WTC11 (cell line): ENCODE measurements at regions not wholly inside any gene's neighbourhood (a gene's known extent, or its start where the extent isn't known, plus 50 kb on each side); places are given as distances from the start of the nearest gene placed in this dataset.

Experiments used
- ATAC-seq: fragments of 200-7000 bp; cut with Tn5 transposase; 2 replicates; pipeline ENCODE4 v1.10.0; 2021; ENCODE audit warnings: mild to moderate bottlenecking, moderate library complexity
- CTCF ChIA-PET: fragments of 300-600 bp; sonication (Branson Sonifier 250); formaldehyde crosslinking; loops from one replicate; lab custom pipeline; 2021; ENCODE audit warnings: antibody characterized with exemption; lab: Charles Lee
- POLR2A ChIA-PET: fragments of 350-600 bp; sonication (Branson Sonifier 250); formaldehyde crosslinking; loops from one replicate; lab custom pipeline; 2021; ENCODE audit warnings: antibody characterized with exemption; lab: Charles Lee
- DNase-seq: peaks from one replicate; pipeline ENCODE4 v3.0.0; 2021; ENCODE audit warnings: low spot score
- H3K27ac Mint-ChIP-seq: 2 replicates; pipeline ENCODE4 v1.8.0; 2021; ENCODE audit warnings: mixed read lengths
- H3K27me3 Mint-ChIP-seq: 2 replicates; pipeline ENCODE4 v1.8.0; 2021; ENCODE audit warnings: low read depth, mild to moderate bottlenecking, moderate library complexity, mixed read lengths
- H3K36me3 Mint-ChIP-seq: 2 replicates; pipeline ENCODE4 v1.8.0; 2021; ENCODE audit warnings: mixed read lengths
- H3K4me1 Mint-ChIP-seq: 2 replicates; pipeline ENCODE4 v1.8.0; 2022; ENCODE audit warnings: mixed read lengths
- H3K4me3 Mint-ChIP-seq: 2 replicates; pipeline ENCODE4 v1.8.0; 2021; ENCODE audit warnings: mild to moderate bottlenecking, moderate library complexity, mixed read lengths
- H3K9me3 Mint-ChIP-seq: 2 replicates; pipeline ENCODE4 v1.8.0; 2021; ENCODE audit warnings: mixed read lengths
- ATF2 ChIP-seq: sonication (generic); formaldehyde crosslinking; IDR thresholded peaks from 2 replicates; pipeline ENCODE4 v1.8.1; 2022; ENCODE audit warnings: low read depth, missing genetic modification reagents, borderline replicate concordance
- E2F1 ChIP-seq: sonication (generic); formaldehyde crosslinking; IDR thresholded peaks from 2 replicates; pipeline ENCODE4 v1.8.0; 2022; ENCODE audit warnings: mild to moderate bottlenecking, missing genetic modification reagents
- ELF4 ChIP-seq: sonication (generic); formaldehyde crosslinking; IDR thresholded peaks from 2 replicates; pipeline ENCODE4 v1.8.1; 2022; ENCODE audit warnings: low read depth, mild to moderate bottlenecking, moderate library complexity, missing genetic modification reagents
- EMX1 ChIP-seq: fragments of 250-450 bp; sonication (Bioruptor Pico); IDR thresholded peaks from 2 replicates; pipeline ENCODE4 v1.8.0; 2021; ENCODE audit warnings: mild to moderate bottlenecking
- GABPB1 ChIP-seq: sonication (generic); formaldehyde crosslinking; IDR thresholded peaks from 2 replicates; pipeline ENCODE4 v1.8.1; 2023; ENCODE audit warnings: mild to moderate bottlenecking, missing genetic modification reagents
- GTF2I ChIP-seq: fragments of 250-450 bp; sonication (Bioruptor Pico); conservative IDR thresholded peaks from 2 replicates; pipeline ENCODE4 v1.4.0; 2021; ENCODE audit warnings: mild to moderate bottlenecking
- HMGXB4 ChIP-seq: sonication (generic); formaldehyde crosslinking; IDR thresholded peaks from 2 replicates; pipeline ENCODE4 v1.8.1; 2023; ENCODE audit warnings: mild to moderate bottlenecking, moderate library complexity, missing genetic modification reagents
- IRF2 ChIP-seq: sonication (generic); formaldehyde crosslinking; IDR thresholded peaks from 2 replicates; pipeline ENCODE4 v1.8.0; 2022; ENCODE audit warnings: low read depth, missing genetic modification reagents, borderline replicate concordance
- MLX ChIP-seq: sonication (generic); formaldehyde crosslinking; IDR thresholded peaks from 2 replicates; pipeline ENCODE4 v1.8.1; 2023; ENCODE audit warnings: mild to moderate bottlenecking, missing genetic modification reagents, moderate library complexity
- MXD4 ChIP-seq: fragments of 250-450 bp; sonication (Bioruptor Pico); IDR thresholded peaks from 2 replicates; pipeline ENCODE4 v1.8.0; 2021; ENCODE audit warnings: mild to moderate bottlenecking, moderate library complexity, borderline replicate concordance
- NR3C1 ChIP-seq: sonication (generic); formaldehyde crosslinking; conservative IDR thresholded peaks from 2 replicates; pipeline ENCODE4 v1.8.1; 2023; ENCODE audit warnings: low read depth, mild to moderate bottlenecking, missing genetic modification reagents
- PRDM15 ChIP-seq: sonication (generic); formaldehyde crosslinking; IDR thresholded peaks from 2 replicates; pipeline ENCODE4 v1.8.0; 2022; ENCODE audit warnings: missing genetic modification reagents
- PRRX2 ChIP-seq: fragments of 250-450 bp; sonication (Bioruptor Pico); IDR thresholded peaks from 2 replicates; pipeline ENCODE4 v1.8.0; 2021; ENCODE audit warnings: mild to moderate bottlenecking
- RELA ChIP-seq: sonication (generic); formaldehyde crosslinking; IDR thresholded peaks from 2 replicates; pipeline ENCODE4 v1.8.1; 2022; ENCODE audit warnings: missing genetic modification reagents, mild to moderate bottlenecking, borderline replicate concordance
- USF2 ChIP-seq: sonication (generic); formaldehyde crosslinking; IDR thresholded peaks from 2 replicates; pipeline ENCODE4 v1.8.1; 2023; ENCODE audit warnings: mild to moderate bottlenecking, missing genetic modification reagents, moderate library complexity
- ZBTB21 ChIP-seq: sonication (generic); formaldehyde crosslinking; IDR thresholded peaks from 2 replicates; pipeline ENCODE4 v1.8.1; 2023; ENCODE audit warnings: mild to moderate bottlenecking, missing genetic modification reagents, borderline replicate concordance
- ZNF281 ChIP-seq: sonication (generic); formaldehyde crosslinking; IDR thresholded peaks from 2 replicates; pipeline ENCODE4 v1.8.0; 2023; ENCODE audit warnings: mild to moderate bottlenecking, missing genetic modification reagents
- ZNF317 ChIP-seq: sonication (generic); formaldehyde crosslinking; IDR thresholded peaks from 2 replicates; pipeline ENCODE4 v1.8.1; 2023; ENCODE audit warnings: low read depth, mild to moderate bottlenecking, moderate library complexity, missing genetic modification reagents, borderline replicate concordance
- ZNF416 ChIP-seq: fragments of 250-450 bp; sonication (Bioruptor Pico); IDR thresholded peaks from 2 replicates; pipeline ENCODE4 v1.9.0; 2021; ENCODE audit warnings: mild to moderate bottlenecking, inconsistent platforms
- ZNF423 ChIP-seq: fragments of 250-450 bp; sonication (Bioruptor Pico); IDR thresholded peaks from 2 replicates; pipeline ENCODE4 v2.1.2; 2022; ENCODE audit warnings: mild to moderate bottlenecking, moderate library complexity
- ZNF671 ChIP-seq: fragments of 250-450 bp; sonication (Bioruptor Pico); IDR thresholded peaks from 2 replicates; pipeline ENCODE4 v1.8.0; 2021; ENCODE audit warnings: mild to moderate bottlenecking

GRCh38 chr18:42425025-42425424 is 470.0 kb downstream of the PIK3C3 start (continued):
- no peak for TF ChIP-seq PRRX2 (CRISPR knock-in tag)
- TF ChIP-seq ZBTB21 (CRISPR knock-in tag): no peak
- TF ChIP-seq HMGXB4 (CRISPR knock-in tag): no peak
- TF ChIP-seq RELA (CRISPR knock-in tag): no peak
- no peak for TF ChIP-seq EMX1
- TF ChIP-seq ZNF317: no peak
- no peak for TF ChIP-seq ATF2 (CRISPR knock-in tag)
- no peak for TF ChIP-seq IRF2 (CRISPR knock-in tag)
- TF ChIP-seq ZNF423 (CRISPR knock-in tag): no peak

- no peak for TF ChIP-seq ZNF671
- no peak overlapping the region for H3K4me3 Mint-ChIP-seq
- POLR2A ChIA-PET: no interaction called here
- CTCF ChIA-PET: no interaction called here
- H3K9me3 Mint-ChIP-seq: no peaks in the 10 kb centered on the region
- H3K36me3 Mint-ChIP-seq: no peaks in the 10 kb centered on the region
- H3K27ac Mint-ChIP-seq: no peak overlapping the region
- H3K4me1 Mint-ChIP-seq: no peaks in the 10 kb centered on the region
- no peak for DNase-seq
- no peak for ATAC-seq
- no peaks in the 10 kb centered on the region for H3K27me3 Mint-ChIP-seq
Observed at GRCh38 chr18:42426496-42427015, 471.5 kb downstream of the PIK3C3 start.

GRCh38 chr18:42429196-42429595 is 474.2 kb downstream of the PIK3C3 start:
- Mint-ChIP-seq H3K36me3 (no peaks in the 10 kb centered on the region), H3K9me3 (no peaks in the 10 kb centered on the region), H3K27ac (no peak overlapping the region), H3K27me3 (no peaks in the 10 kb centered on the region), H3K4me3 (no peak overlapping the region), H3K4me1 (no peaks in the 10 kb centered on the region)
- ATAC-seq: peak; percentile 46; the same call in 1 of the 2 replicates
- ChIA-PET CTCF (interaction anchor here (0.7 to 1.1 kb wide), 4 partner anchors 130 to 842 kb away, joined by 3 read pairs; no protein-coding TSS in a partner anchor), POLR2A (no interaction called here)
- DNase-seq: no peak
- TF ChIP-seq GABPB1 (CRISPR knock-in tag) (no peak), MLX (CRISPR knock-in tag) (no peak), ZNF281 (CRISPR knock-in tag) (no peak), PRDM15 (CRISPR knock-in tag) (no peak), ZNF317 (no peak), MXD4 (CRISPR knock-in tag) (no peak), E2F1 (no peak), ZNF416 (CRISPR knock-in tag) (no peak), ELF4 (CRISPR knock-in tag) (no peak), GTF2I (CRISPR knock-in tag) (no peak), USF2 (CRISPR knock-in tag) (no peak), NR3C1 (CRISPR knock-in tag) (no peak)
